Adrenal gland (tissue), 9 donors: ENCODE measurements at regions not wholly inside any gene's neighbourhood (a gene's known extent, or its start where the extent isn't known, plus 50 kb on each side); places are given as distances from the start of the nearest gene placed in this dataset.

ENCODE experiments used
- DNase-seq, 7 donors: peaks; one replicate each; pipeline ENCODE4 v3.0.0-alpha.2; 2019 to 2020
- H3K27ac ChIP-seq, 5 donors: fragments of 200-600 bp; sonication (generic) in 4 of 5; 1 replicate in 3 of 5; 2 replicates in 2 of 5; pipeline versions ENCODE4 v1.5.1 to v1.8.0; 2016 to 2020; ENCODE audit warnings: mild to moderate bottlenecking in 1 of 5
- H3K27me3 ChIP-seq: fragments of 200-600 bp; 2 replicates; pipeline ENCODE4 v1.8.0; 2021
- H3K36me3 ChIP-seq, 2 donors: fragments of 200-600 bp; replicated peaks in 1 of 2; 1 replicate in 1 of 2; 2 replicates in 1 of 2; pipeline versions ENCODE4 v1.5.1 to v1.8.0; 2018 to 2022
- H3K4me1 ChIP-seq, 2 donors: fragments of 200-600 bp; replicated peaks in 1 of 2; 1 replicate in 1 of 2; 2 replicates in 1 of 2; pipeline versions ENCODE4 v1.5.1 to v1.8.0; 2018 to 2021
- H3K4me3 ChIP-seq, 4 donors: fragments of 200-600 bp; sonication (generic) in 3 of 4; one replicate each; pipeline ENCODE4 v1.5.1; 2016 to 2018
- H3K9me3 ChIP-seq, 3 donors: fragments of 200-600 bp; sonication (generic) in 1 of 3; replicated peaks in 1 of 3; 1 replicate in 2 of 3; 2 replicates in 1 of 3; pipeline versions ENCODE4 v1.5.1 to v1.8.0; 2016 to 2021
- POLR2A ChIP-seq, 2 donors: fragments of 450-650 bp; IDR thresholded peaks; one replicate each; pipeline ENCODE4 v1.6.1; 2017; ENCODE audit warnings: antibody characterized with exemption in 2 of 2, mild to moderate bottlenecking in 2 of 2, moderate library complexity in 1 of 2
- WGBS, 4 donors: extraction: QIAGEN DNeasy Blood & Tissue Kit in 2 of 4; methylation state at CpG; one replicate each; pipeline versions ENCODE4 v1.1.5 to v1.1.7; 2013 to 2017; 5-methylcytosine and 5-hydroxymethylcytosine counted together
- intact Hi-C, 2 donors: fragments of 100-400 bp; cut with DNase I; formaldehyde crosslinking; loops; one replicate each; pipeline versions ENCODE4 v1.14.1 to v1.15.0; 2022 to 2023
- TF ChIP-seq, protein P1 (sequence below), 6 experiments: fragments of 450-650 bp in 4 of 6; fragments of 200-600 bp in 2 of 6; sonication (generic) in 1 of 6; IDR thresholded peaks; 1 replicate in 5 of 6; 2 replicates in 1 of 6; pipeline versions ENCODE4 v1.5.1 to v1.8.0; 2016 to 2021; ENCODE audit warnings: antibody characterized with exemption in 6 of 6, mild to moderate bottlenecking in 2 of 6, moderate library complexity in 1 of 6
- donor health status: healthy with polysubstance abuse.
- donor health status: Bipolar disorder and iron deficiency.
- donor health status: DM: yes; HTN: yes; CAD: no.
- donor health status: DM: no; HTN: no; CAD: no.
- donor health status: DM: no; HTN: no; CAD: no.

DNA sequence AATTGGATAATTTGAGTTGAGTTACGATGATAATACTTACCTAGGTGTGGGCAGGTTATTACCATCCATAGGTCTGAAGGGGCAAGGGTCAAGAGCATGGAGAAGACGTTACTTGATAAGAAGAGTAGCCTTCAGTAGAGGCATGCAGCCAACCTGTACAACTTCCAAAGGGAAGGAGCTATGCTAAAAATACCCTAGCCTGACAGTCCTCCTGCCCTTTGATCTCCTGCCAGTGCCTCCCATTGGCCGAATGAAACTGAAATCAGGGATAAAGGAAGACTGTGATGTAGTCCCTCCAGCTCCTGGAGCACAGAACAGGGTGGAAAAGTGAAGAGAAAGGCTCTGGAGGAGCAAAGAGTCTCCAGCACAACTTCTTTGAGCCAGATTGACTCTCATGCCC, 487.4 kb downstream of the ADCYAP1 start:
- TF ChIP-seq, protein P1, sequence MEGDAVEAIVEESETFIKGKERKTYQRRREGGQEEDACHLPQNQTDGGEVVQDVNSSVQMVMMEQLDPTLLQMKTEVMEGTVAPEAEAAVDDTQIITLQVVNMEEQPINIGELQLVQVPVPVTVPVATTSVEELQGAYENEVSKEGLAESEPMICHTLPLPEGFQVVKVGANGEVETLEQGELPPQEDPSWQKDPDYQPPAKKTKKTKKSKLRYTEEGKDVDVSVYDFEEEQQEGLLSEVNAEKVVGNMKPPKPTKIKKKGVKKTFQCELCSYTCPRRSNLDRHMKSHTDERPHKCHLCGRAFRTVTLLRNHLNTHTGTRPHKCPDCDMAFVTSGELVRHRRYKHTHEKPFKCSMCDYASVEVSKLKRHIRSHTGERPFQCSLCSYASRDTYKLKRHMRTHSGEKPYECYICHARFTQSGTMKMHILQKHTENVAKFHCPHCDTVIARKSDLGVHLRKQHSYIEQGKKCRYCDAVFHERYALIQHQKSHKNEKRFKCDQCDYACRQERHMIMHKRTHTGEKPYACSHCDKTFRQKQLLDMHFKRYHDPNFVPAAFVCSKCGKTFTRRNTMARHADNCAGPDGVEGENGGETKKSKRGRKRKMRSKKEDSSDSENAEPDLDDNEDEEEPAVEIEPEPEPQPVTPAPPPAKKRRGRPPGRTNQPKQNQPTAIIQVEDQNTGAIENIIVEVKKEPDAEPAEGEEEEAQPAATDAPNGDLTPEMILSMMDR (IDR thresholded peaks at IDR 0.05) = no peak
- no peak for TF ChIP-seq POLR2A (IDR thresholded peaks at IDR 0.05)
- Histone ChIP-seq H3K4me3 (no peak overlapping the region), H3K27me3 (no peaks in the 10 kb centered on the region), H3K36me3 (no peaks in the 10 kb centered on the region), H3K27ac (no peak overlapping the region), H3K4me1 (no peaks in the 10 kb centered on the region), H3K9me3 (no peaks in the 10 kb centered on the region)
- 26 to 58% (median 36%) methylated on average over 3 of the region's 3 CpGs for WGBS, 4 donors
- intact Hi-C loops = no loop called here
- no peak for DNase-seq

DNA sequence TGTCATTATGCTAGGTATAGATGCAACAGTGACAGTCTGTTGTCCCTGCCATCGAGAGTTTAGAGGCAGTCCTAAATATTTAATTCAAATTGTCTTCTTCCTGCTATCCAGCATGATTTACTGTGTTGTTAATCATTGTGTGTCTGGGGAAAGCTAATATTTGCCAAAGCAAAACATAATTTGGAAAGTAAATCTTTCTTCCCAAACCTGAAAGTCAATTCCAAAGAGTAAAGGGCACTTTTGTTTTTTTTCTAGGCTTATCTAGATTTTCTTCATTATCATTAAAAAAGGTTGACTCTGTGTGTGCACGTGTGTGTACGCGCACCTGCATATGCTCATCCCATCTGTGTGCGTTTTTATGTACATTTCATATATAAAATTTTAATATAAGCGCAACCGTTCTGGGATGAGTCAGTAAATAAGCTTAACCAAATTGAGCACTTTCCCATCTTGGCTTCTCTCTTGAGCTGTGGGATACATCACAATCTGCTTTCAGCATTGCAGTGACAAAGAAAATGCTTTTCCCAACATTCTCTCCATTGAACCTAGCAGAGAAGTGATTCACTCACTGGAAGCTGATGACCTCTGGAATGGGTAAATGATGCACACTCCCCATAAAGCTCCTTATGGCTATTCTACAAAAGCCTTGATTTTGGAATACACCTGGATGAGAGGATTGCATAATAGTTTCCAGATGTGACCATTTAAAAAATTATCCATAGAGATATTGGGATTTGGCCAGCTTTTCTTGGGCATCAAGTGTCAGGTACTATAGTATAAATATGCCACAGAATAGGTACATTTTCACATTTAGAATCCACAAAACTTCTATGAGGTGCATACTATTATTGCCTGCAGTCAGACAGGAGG, 488.4 kb downstream of the ADCYAP1 start:
- H3K9me3 ChIP-seq = no peaks in the 10 kb centered on the region
- H3K27me3 ChIP-seq = no peaks in the 10 kb centered on the region
- TF ChIP-seq, protein P1 (IDR thresholded peaks at IDR 0.05) = no peak
- TF ChIP-seq POLR2A (IDR thresholded peaks at IDR 0.05) = no peak
- H3K36me3 ChIP-seq = no peaks in the 10 kb centered on the region
- no peak overlapping the region for H3K4me3 ChIP-seq
- no peak for DNase-seq
- WGBS, 4 donors = 71 to 79% (median 77%) methylated on average over 7 of the region's 7 CpGs
- no peak overlapping the region for H3K27ac ChIP-seq
- no peaks in the 10 kb centered on the region for H3K4me1 ChIP-seq
- intact Hi-C loops = no loop called here

DNA sequence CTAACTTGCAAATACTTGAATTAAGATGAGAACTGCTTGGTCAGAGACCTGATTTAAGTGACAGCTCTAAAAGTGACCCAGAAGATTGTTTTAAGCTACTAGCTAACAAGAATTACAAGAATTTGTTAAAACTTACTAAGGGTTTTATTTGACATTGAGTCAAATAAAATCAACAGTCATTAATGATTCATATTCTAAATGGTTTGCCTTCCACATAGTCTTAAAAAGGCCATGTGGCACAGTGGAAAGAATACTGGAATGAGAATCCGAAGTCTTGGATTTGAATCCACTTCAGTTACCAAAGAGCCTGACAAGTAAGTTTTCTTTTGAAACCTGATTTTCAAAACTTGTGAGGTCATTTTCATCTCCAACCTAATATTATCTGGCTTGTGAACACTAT, 489.3 kb downstream of the ADCYAP1 start:
- Histone ChIP-seq H3K36me3 (no peaks in the 10 kb centered on the region), H3K27me3 (no peaks in the 10 kb centered on the region), H3K27ac (no peak overlapping the region), H3K4me1 (no peaks in the 10 kb centered on the region), H3K9me3 (no peaks in the 10 kb centered on the region), H3K4me3 (no peak overlapping the region)
- TF ChIP-seq POLR2A (IDR thresholded peaks at IDR 0.05) = no peak
- TF ChIP-seq, protein P1 (IDR thresholded peaks at IDR 0.05) = no peak
- no peak for DNase-seq
- 76 to 85% (median 81%) methylated on average over 1 of the region's 1 CpG for WGBS, 4 donors
- intact Hi-C loops = no loop called here

DNA sequence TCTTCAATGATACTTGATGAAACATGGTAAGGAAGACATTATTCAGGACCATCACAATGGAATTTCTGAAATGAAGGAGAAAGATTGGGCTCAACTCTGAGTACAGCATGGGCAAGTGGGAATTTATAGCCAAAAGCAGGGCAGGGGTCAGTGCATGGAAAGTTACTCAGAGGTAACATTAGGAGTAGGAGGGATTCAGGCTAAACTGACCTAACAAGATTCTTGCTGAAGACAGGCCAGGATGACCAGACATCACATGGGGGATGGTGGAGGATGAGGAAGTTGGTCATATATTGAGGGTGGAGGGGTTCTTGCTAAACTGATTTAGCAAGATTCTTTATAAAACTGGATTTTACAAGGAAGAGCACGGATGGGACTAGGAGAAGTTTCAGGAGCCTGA, 489.8 kb downstream of the ADCYAP1 start:
- Histone ChIP-seq H3K4me3 (no peak overlapping the region), H3K27ac (no peak overlapping the region), H3K4me1 (no peaks in the 10 kb centered on the region), H3K9me3 (no peaks in the 10 kb centered on the region), H3K27me3 (no peaks in the 10 kb centered on the region), H3K36me3 (no peaks in the 10 kb centered on the region)
- DNase-seq = no peak
- intact Hi-C loops = no loop called here
- no peak for TF ChIP-seq POLR2A (IDR thresholded peaks at IDR 0.05)
- TF ChIP-seq, protein P1 (IDR thresholded peaks at IDR 0.05) = no peak
- WGBS, 4 donors = 73 to 80% (median 76%) methylated on average over 1 of the region's 1 CpG
